Choroid plexus epithelial cell (primary cell): ENCODE measurements at regions not wholly inside any gene's neighbourhood (a gene's known extent, or its start where the extent isn't known, plus 50 kb on each side); places are given as distances from the start of the nearest gene placed in this dataset.

Source experiments
- DNase-seq: peaks from one replicate; pipeline ENCODE4 v3.0.0-alpha.2; 2010; ENCODE audit warnings: low read depth
- H3K4me3 ChIP-seq: 2 replicates; pipeline ENCODE4 v1.5.1; 2011; ENCODE audit warnings: low read depth, mild to moderate bottlenecking, control low read depth, low read length, moderate library complexity
- CTCF ChIP-seq: conservative IDR thresholded peaks from 2 replicates; pipeline ENCODE4 v1.5.1; 2011; ENCODE audit warnings: low read depth, mild to moderate bottlenecking, control low read depth, inconsistent platforms, low read length, moderate library complexity

DNA sequence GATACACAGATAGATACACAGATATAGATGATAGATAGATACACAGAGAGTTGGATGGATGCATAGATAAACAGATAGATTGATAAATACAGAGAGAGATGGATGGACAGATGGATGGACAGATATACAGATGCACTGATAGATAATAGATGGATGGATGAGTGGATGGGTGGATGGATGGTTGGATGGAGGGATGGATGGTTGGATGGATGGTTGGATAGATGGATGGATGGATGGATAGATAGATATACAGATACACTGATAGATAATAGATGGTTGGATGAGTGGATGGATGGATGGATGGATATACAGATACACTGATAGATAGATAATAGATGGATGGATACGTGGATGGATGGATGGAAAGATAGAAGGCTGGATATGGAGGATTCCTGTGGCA is 290.0 kb upstream of the SHH start:
- H3K4me3 ChIP-seq = no peak overlapping the region
- TF ChIP-seq CTCF = no peak
- DNase-seq = no peak

DNA sequence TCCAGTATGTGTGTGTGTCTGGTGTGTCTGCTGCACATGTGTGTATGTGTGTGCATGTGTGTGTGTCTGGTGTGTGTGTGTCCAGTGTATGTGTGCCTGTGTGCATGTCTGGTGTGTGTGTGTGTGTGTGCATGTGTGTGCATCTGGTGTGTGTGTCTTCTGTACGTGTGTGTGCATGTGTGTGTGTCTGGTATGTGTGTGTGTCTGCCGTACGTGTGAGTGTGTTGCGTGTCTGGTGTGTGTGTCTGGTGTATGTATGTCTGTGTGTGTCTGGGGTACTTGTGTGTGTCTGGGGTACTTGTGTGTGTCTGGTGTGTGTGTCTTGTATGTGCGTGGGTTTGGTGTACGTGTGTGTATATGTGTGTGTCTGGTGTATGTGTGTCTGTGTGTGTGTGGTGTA is 289.1 kb upstream of the SHH start:
- DNase-seq = no peak
- H3K4me3 ChIP-seq = no peak overlapping the region
- TF ChIP-seq CTCF = no peak

DNA sequence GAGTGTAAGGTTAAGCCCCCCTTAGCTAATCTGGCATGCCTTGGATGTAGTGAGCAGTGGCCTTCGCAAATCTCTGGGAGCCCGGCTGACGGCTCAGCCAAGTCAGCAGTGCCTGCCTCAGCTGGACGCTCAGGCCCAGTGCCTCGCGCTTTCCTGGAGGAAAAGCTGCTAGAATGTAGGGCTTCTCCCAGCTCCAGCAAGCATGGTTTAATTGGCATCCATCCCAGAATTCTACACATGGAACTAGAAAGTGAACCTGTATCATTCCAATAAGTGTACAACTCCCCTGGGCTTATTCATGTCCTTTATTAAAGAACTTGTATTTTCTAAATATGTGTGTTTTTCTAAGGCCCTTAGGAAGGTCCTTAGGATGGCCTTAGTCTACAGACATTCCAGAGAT is 287.8 kb upstream of the SHH start:
- TF ChIP-seq CTCF = no peak
- no peak overlapping the region for H3K4me3 ChIP-seq
- DNase-seq = no peak

DNA sequence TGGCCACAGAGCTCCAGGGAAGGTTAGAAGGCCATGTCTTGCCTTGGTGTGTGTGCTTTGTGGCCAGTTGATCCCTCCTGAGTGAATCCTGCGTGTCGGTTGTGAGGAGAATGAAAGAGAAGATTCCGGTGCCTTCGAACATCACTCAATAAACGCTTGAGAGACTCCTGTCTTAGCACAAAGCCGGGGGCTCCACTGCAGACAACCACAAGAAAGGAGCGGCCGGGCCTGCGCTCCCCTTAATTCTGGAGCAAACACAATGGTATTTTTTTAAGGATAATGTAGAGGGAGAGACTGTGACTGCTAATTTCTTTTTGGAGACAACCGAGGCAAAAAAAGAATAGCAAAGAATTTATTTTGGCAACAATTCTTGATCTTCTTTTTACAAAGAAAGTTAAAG is 286.8 kb upstream of the SHH start:
- TF ChIP-seq CTCF = no peak
- no peak for DNase-seq
- no peak overlapping the region for H3K4me3 ChIP-seq

GRCh38 chr7:156096771-156097538 is 284.7 kb upstream of the SHH start:
- H3K4me3 ChIP-seq = no peak overlapping the region
- TF ChIP-seq CTCF = no peak
- no peak for DNase-seq

- DNase-seq = no peak
- no peak overlapping the region for H3K4me3 ChIP-seq
- TF ChIP-seq CTCF = no peak
These were observed 283.8 kb upstream of the SHH start for GRCh38 chr7:156095908-156096539.
